ENCODE measurements at regions not wholly inside any gene's neighbourhood (a gene's known extent, or its start where the extent isn't known, plus 50 kb on each side); places are given as distances from the start of the nearest gene placed in this dataset.

DNA sequence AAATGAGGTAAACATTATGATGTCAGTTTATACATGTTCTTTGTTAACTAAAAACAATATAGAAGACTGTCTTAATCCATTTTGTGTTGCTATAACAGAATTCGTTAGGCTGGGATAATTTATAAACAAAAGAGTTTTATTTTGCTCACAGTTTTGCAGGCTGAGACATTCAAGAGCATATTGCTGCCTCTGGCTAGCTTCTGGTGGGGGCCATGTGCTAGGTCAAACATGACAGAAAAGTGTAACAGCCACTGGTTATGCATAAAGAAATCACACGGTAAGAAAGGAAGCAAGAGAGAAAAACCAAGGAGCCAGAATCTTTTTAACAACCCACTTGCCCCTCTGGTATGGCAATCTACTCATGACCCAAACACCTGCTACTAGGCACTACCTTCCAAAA lies 776.7 kb downstream of the PLOD2 start:
- TF ChIP-seq, protein P1, sequence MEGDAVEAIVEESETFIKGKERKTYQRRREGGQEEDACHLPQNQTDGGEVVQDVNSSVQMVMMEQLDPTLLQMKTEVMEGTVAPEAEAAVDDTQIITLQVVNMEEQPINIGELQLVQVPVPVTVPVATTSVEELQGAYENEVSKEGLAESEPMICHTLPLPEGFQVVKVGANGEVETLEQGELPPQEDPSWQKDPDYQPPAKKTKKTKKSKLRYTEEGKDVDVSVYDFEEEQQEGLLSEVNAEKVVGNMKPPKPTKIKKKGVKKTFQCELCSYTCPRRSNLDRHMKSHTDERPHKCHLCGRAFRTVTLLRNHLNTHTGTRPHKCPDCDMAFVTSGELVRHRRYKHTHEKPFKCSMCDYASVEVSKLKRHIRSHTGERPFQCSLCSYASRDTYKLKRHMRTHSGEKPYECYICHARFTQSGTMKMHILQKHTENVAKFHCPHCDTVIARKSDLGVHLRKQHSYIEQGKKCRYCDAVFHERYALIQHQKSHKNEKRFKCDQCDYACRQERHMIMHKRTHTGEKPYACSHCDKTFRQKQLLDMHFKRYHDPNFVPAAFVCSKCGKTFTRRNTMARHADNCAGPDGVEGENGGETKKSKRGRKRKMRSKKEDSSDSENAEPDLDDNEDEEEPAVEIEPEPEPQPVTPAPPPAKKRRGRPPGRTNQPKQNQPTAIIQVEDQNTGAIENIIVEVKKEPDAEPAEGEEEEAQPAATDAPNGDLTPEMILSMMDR (conservative IDR thresholded peaks at IDR 0.05; ENCODE audit: low read depth, low read length) = no peak
- no peak for TF ChIP-seq EZH2 (IDR thresholded peaks at IDR 0.05; ENCODE audit: borderline replicate concordance, low read depth, low read length, poor library complexity, severe bottlenecking)

All from A673 (cell line).